ENCODE measurements at regions not wholly inside any gene's neighbourhood (a gene's known extent, or its start where the extent isn't known, plus 50 kb on each side); places are given as distances from the start of the nearest gene placed in this dataset.

DNA sequence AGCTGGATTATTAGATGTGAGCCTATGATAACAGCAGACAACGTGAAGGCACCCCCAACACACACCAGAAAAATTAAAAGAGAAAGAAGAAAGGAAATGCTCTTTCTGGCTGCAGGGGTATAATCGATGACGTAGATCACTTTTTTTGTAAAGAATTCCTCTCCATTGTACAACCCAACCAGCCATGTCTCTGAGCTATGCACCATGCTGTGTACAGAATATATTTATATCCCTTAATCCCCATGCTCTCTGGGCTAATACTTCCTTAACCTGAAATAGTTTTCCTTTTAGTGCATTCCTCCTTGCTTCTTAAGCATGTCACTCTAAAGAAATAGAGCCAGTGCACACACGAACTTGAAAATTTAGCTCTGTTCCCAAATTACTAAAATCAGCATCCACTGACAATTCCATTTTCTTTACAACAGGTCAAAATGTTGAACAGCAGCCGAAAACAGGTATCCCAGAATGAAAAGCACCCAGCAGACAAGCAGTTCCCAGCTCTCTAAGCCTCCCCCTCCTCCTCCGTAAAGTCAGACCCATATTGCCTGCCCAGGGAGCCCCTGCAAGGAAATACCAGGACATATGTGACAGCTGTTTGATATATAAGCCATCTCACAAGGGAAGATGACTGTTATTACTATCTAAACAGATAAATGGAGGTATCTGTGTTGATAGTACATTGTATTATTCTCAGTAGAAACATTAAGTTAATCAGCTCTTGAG is 247.4 kb upstream of the RAB6C start:
- FAIRE-seq (no peak), DNase-seq (ENCODE audit: low read depth, low spot score) (no peak)
- Histone ChIP-seq H3K79me2 (ENCODE audit: control insufficient read depth, insufficient read depth, low read length) (no peaks in the 10 kb centered on the region), H2AFZ (ENCODE audit: control insufficient read depth, low read length) (no peak overlapping the region), H3K4me2 (ENCODE audit: control insufficient read depth, extremely low read depth, insufficient read depth, low read depth, low read length) (no peak overlapping the region), H3K9ac (ENCODE audit: control insufficient read depth, extremely low read depth, insufficient read depth, low read length) (no peak overlapping the region), H4K20me1 (ENCODE audit: control insufficient read depth, extremely low read depth, insufficient read depth, low read length) (no peaks in the 10 kb centered on the region), H3K9me3 (ENCODE audit: control insufficient read depth, low read depth, low read length) (peaks cover 7% of the 10 kb centered on the region), H3K36me3 (ENCODE audit: control insufficient read depth in 2 of 2, extremely low read depth in 1 of 2, insufficient read depth in 2 of 2, low read length in 2 of 2) (no peaks in the 10 kb centered on the region), H3K27me3 (ENCODE audit: control insufficient read depth, extremely low read depth, insufficient read depth, low read length) (no peaks in the 10 kb centered on the region), H3K4me1 (ENCODE audit: control insufficient read depth, extremely low read depth, insufficient read depth, low read length) (no peaks in the 10 kb centered on the region), H3K4me3 (ENCODE audit: control insufficient read depth in 2 of 3, extremely low read depth in 1 of 3, insufficient read depth in 2 of 3, low read depth in 1 of 3, low read length in 3 of 3) (no peak overlapping the region), H3K27ac (ENCODE audit: control insufficient read depth, insufficient read depth, low read length) (no peak overlapping the region), H3K9me1 (ENCODE audit: control insufficient read depth, extremely low read depth, insufficient read depth, low read length) (no peaks in the 10 kb centered on the region)
- dilution Hi-C loops (cut with MboI; ENCODE audit: extremely low pct_ligation_motif_present, low sequenced_read_pairs) = no loop called here
- no peak for TF ChIP-seq EZH2 (IDR thresholded peaks at IDR 0.05; ENCODE audit: low read length)
- TF ChIP-seq, protein P1, sequence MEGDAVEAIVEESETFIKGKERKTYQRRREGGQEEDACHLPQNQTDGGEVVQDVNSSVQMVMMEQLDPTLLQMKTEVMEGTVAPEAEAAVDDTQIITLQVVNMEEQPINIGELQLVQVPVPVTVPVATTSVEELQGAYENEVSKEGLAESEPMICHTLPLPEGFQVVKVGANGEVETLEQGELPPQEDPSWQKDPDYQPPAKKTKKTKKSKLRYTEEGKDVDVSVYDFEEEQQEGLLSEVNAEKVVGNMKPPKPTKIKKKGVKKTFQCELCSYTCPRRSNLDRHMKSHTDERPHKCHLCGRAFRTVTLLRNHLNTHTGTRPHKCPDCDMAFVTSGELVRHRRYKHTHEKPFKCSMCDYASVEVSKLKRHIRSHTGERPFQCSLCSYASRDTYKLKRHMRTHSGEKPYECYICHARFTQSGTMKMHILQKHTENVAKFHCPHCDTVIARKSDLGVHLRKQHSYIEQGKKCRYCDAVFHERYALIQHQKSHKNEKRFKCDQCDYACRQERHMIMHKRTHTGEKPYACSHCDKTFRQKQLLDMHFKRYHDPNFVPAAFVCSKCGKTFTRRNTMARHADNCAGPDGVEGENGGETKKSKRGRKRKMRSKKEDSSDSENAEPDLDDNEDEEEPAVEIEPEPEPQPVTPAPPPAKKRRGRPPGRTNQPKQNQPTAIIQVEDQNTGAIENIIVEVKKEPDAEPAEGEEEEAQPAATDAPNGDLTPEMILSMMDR (optimal IDR thresholded peaks at IDR 0.05 in 1 of 3, IDR thresholded peaks at IDR 0.05 in 1 of 3, conservative IDR thresholded peaks at IDR 0.05 in 1 of 3; ENCODE audit: extremely low read depth in 1 of 3, insufficient read depth in 2 of 3, low read length in 3 of 3) = no peak

DNA sequence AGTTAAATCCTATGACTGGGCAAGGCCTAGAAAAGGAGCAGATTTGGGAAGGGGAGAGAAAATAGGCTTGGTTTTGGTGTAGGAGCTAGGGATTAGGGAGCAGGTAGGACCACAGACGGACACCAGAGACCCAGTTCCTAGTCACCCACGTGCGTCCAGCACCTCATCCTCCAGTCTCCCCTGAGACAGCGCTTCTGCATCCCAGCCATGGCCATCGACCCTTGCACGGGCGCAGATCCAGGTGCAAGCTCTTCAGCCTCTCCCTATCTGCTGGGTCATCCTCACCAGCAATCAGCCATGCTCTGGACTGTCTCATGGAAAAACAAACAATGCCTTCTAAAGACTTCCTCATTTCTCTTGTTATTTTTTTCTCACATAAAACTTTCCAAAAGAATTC is 246.8 kb upstream of the RAB6C start:
- Histone ChIP-seq H3K4me1 (ENCODE audit: control insufficient read depth, extremely low read depth, insufficient read depth, low read length) (no peaks in the 10 kb centered on the region), H3K9me1 (ENCODE audit: control insufficient read depth, extremely low read depth, insufficient read depth, low read length) (no peaks in the 10 kb centered on the region), H3K27ac (ENCODE audit: control insufficient read depth, insufficient read depth, low read length) (no peak overlapping the region), H2AFZ (ENCODE audit: control insufficient read depth, low read length) (no peak overlapping the region), H3K9me3 (ENCODE audit: control insufficient read depth, low read depth, low read length) (peaks cover 7% of the 10 kb centered on the region), H3K36me3 (ENCODE audit: control insufficient read depth in 2 of 2, extremely low read depth in 1 of 2, insufficient read depth in 2 of 2, low read length in 2 of 2) (no peaks in the 10 kb centered on the region), H4K20me1 (ENCODE audit: control insufficient read depth, extremely low read depth, insufficient read depth, low read length) (no peaks in the 10 kb centered on the region), H3K4me2 (ENCODE audit: control insufficient read depth, extremely low read depth, insufficient read depth, low read depth, low read length) (no peak overlapping the region), H3K27me3 (ENCODE audit: control insufficient read depth, extremely low read depth, insufficient read depth, low read length) (no peaks in the 10 kb centered on the region), H3K9ac (ENCODE audit: control insufficient read depth, extremely low read depth, insufficient read depth, low read length) (no peak overlapping the region), H3K4me3 (ENCODE audit: control insufficient read depth in 2 of 3, extremely low read depth in 1 of 3, insufficient read depth in 2 of 3, low read depth in 1 of 3, low read length in 3 of 3) (no peak overlapping the region), H3K79me2 (ENCODE audit: control insufficient read depth, insufficient read depth, low read length) (no peaks in the 10 kb centered on the region)
- dilution Hi-C loops (cut with MboI; ENCODE audit: extremely low pct_ligation_motif_present, low sequenced_read_pairs) = no loop called here
- DNase-seq (ENCODE audit: low read depth, low spot score) (no peak), FAIRE-seq (no peak)
- no peak for TF ChIP-seq EZH2 (IDR thresholded peaks at IDR 0.05; ENCODE audit: low read length)
- TF ChIP-seq, protein P1 (optimal IDR thresholded peaks at IDR 0.05 in 1 of 3, IDR thresholded peaks at IDR 0.05 in 1 of 3, conservative IDR thresholded peaks at IDR 0.05 in 1 of 3; ENCODE audit: extremely low read depth in 1 of 3, insufficient read depth in 2 of 3, low read length in 3 of 3) = no peak
